ENCODE measurements at regions not wholly inside any gene's neighbourhood (a gene's known extent, or its start where the extent isn't known, plus 50 kb on each side); places are given as distances from the start of the nearest gene placed in this dataset.
A peak's percentile ranks its signal among the peaks of the same experiment; 100 is the strongest.

- Histone ChIP-seq H3K4me2 (no peak overlapping the region), H3K27me3 (no peaks in the 10 kb centered on the region), H2AFZ (replicated peaks) (no peak overlapping the region), H3K27ac (no peak overlapping the region), H3K9me3 (ENCODE audit: low read depth) (no peaks in the 10 kb centered on the region), H3F3A (ENCODE audit: low read depth) (no peaks in the 10 kb centered on the region), H4K20me1 (ENCODE audit: low read depth) (no peaks in the 10 kb centered on the region), H3K4me1 (no peaks in the 10 kb centered on the region), H3K36me3 (no peaks in the 10 kb centered on the region), H3K9ac (no peak overlapping the region), H3K79me2 (ENCODE audit: low read depth) (no peaks in the 10 kb centered on the region), H3K4me3 (no peak overlapping the region)
- H3K9me3 Mint-ChIP-seq = no peaks in the 10 kb centered on the region
- TF ChIP-seq EZH2 (IDR thresholded peaks at IDR 0.05) (no peak), EZH2phosphoT487 (IDR thresholded peaks at IDR 0.05) (no peak), CTCF (IDR thresholded peaks at IDR 0.05) (no peak)
- H3K4me1 Mint-ChIP-seq = no peaks in the 10 kb centered on the region
- no peaks in the 10 kb centered on the region for H3K27me3 Mint-ChIP-seq (ENCODE audit: insufficient read depth, low read depth)
- DNase-seq (ENCODE audit: low spot score) = peak; percentile 9
- no peak overlapping the region for H3K27ac Mint-ChIP-seq
- no peaks in the 10 kb centered on the region for H3K36me3 Mint-ChIP-seq
- H3K4me3 Mint-ChIP-seq = no peak overlapping the region
Measured at GRCh38 chr18:11199477-11199876, 50.1 kb upstream of the PIEZO2 start.
